ENCODE measurements at regions not wholly inside any gene's neighbourhood (a gene's known extent, or its start where the extent isn't known, plus 50 kb on each side); places are given as distances from the start of the nearest gene placed in this dataset.
A peak's percentile ranks its signal among the peaks of the same experiment; 100 is the strongest.

- TF ChIP-seq TAF9B (IDR thresholded peaks at IDR 0.05; ENCODE audit: partially characterized antibody) (no peak), POLR2A (conservative IDR thresholded peaks at IDR 0.05) (peak; percentile 7; the same call in 1 of the 2 replicates), BRD4 (IDR thresholded peaks at IDR 0.05) (no peak), CEBPB (tag; IDR thresholded peaks at IDR 0.05) (peak; percentile 87), NUFIP1 (IDR thresholded peaks at IDR 0.05; ENCODE audit: partially characterized antibody) (no peak), ZNF277 (CRISPR knock-in tag; IDR thresholded peaks at IDR 0.05; ENCODE audit: borderline replicate concordance) (no peak), ATF2 (CRISPR knock-in tag; IDR thresholded peaks at IDR 0.05) (no peak), PATZ1 (CRISPR knock-in tag; IDR thresholded peaks at IDR 0.05; ENCODE audit: borderline replicate concordance) (no peak), PTRF (tag; IDR thresholded peaks at IDR 0.05) (no peak), ZBTB8A (IDR thresholded peaks at IDR 0.05; ENCODE audit: partially characterized antibody) (no peak), MXI1 (IDR thresholded peaks at IDR 0.05; ENCODE audit: low read depth, low read length) (no peak), U2AF2 (optimal IDR thresholded peaks at IDR 0.05; ENCODE audit: low read depth, low read length) (no peak), CEBPG (CRISPR knock-in tag; IDR thresholded peaks at IDR 0.05) (no peak), CEBPG (tag; conservative IDR thresholded peaks at IDR 0.05 in 1 of 2, IDR thresholded peaks at IDR 0.05 in 1 of 2) (peak; percentile 33 to 50; a peak in 2 of 4 replicates), CHCHD3 (CRISPR knock-in tag; IDR thresholded peaks at IDR 0.05) (0 out of 2 replicates have a peak, but pooled peaks have one; percentile 63), ZFP30 (CRISPR knock-in tag; IDR thresholded peaks at IDR 0.05; ENCODE audit: borderline replicate concordance) (no peak), PHF20 (IDR thresholded peaks at IDR 0.05; ENCODE audit: partially characterized antibody) (no peak), TFE3 (CRISPR knock-in tag; IDR thresholded peaks at IDR 0.05) (no peak), OTX1 (CRISPR knock-in tag; IDR thresholded peaks at IDR 0.05) (no peak), ESRRA (IDR thresholded peaks at IDR 0.05; ENCODE audit: borderline replicate concordance, low read depth) (peak; percentile 13; the same call in 1 of the 2 replicates)
Observed at GRCh38 chr1:149846042-149846441, 53.3 kb upstream of the BOLA1 start (continued).
